GM21825 (cell line): ENCODE measurements at regions not wholly inside any gene's neighbourhood (a gene's known extent, or its start where the extent isn't known, plus 50 kb on each side); places are given as distances from the start of the nearest gene placed in this dataset.

ENCODE experiments used
- ATAC-seq: cut with Tn5 transposase; IDR thresholded peaks from one replicate; pipeline ENCODE4 v1.9.1; 2021; ENCODE audit warnings: mild to moderate bottlenecking, moderate library complexity; ENCODE audit not compliant: unreplicated experiment

GRCh38 chr1:172883387-172883791 lies 167.4 kb downstream of the TNFSF18 start:
- ATAC-seq = peak; percentile 46

GRCh38 chr1:172883844-172884243 lies 166.9 kb downstream of the TNFSF18 start:
- ATAC-seq = peak; percentile 43

- no peak for ATAC-seq
Observed at GRCh38 chr1:172885411-172885810, 165.3 kb downstream of the TNFSF18 start.

- no peak for ATAC-seq
Observed at GRCh38 chr1:172885971-172886370, 164.8 kb downstream of the TNFSF18 start.

- no peak for ATAC-seq
Observed at GRCh38 chr1:172887162-172887561, 163.6 kb downstream of the TNFSF18 start.

- ATAC-seq = no peak
Observed at GRCh38 chr1:172893146-172893841, 157.4 kb downstream of the TNFSF18 start.

GRCh38 chr1:172894349-172895049 lies 156.2 kb downstream of the TNFSF18 start:
- ATAC-seq = no peak

- no peak for ATAC-seq
Observed at GRCh38 chr1:172895050-172895460, 155.7 kb downstream of the TNFSF18 start.

GRCh38 chr1:172895761-172896160 lies 155.0 kb downstream of the TNFSF18 start:
- ATAC-seq = no peak

- no peak for ATAC-seq
Observed at GRCh38 chr1:172897738-172898137, 153.0 kb downstream of the TNFSF18 start.

- no peak for ATAC-seq
Observed at GRCh38 chr1:172898866-172899265, 151.9 kb downstream of the TNFSF18 start.

- ATAC-seq = no peak
Observed at GRCh38 chr1:172900376-172900997, 150.3 kb downstream of the TNFSF18 start.

GRCh38 chr1:172902200-172902599 lies 148.5 kb downstream of the TNFSF18 start:
- no peak for ATAC-seq

GRCh38 chr1:172902861-172903381 lies 147.8 kb downstream of the TNFSF18 start:
- no peak for ATAC-seq

- ATAC-seq = no peak
Observed at GRCh38 chr1:172903581-172904220, 147.0 kb downstream of the TNFSF18 start.

GRCh38 chr1:172905452-172905851 lies 145.3 kb downstream of the TNFSF18 start:
- no peak for ATAC-seq

GRCh38 chr1:172906778-172907592 lies 143.8 kb downstream of the TNFSF18 start:
- ATAC-seq = no peak

- ATAC-seq = no peak
Observed at GRCh38 chr1:172907834-172908326, 142.9 kb downstream of the TNFSF18 start.

- ATAC-seq = no peak
Observed at GRCh38 chr1:172909606-172910326, 141.0 kb downstream of the TNFSF18 start.
